SKM-1 (cell line): ENCODE measurements at regions not wholly inside any gene's neighbourhood (a gene's known extent, or its start where the extent isn't known, plus 50 kb on each side); places are given as distances from the start of the nearest gene placed in this dataset.
"Not testable (repeated sequence)": the region's sequence is repeated elsewhere in the genome, so short reads cannot be mapped to it uniquely, and the experiment has no call there.

Experiments
- DNase-seq: peaks from one replicate; lab custom pipeline; 2025; ENCODE audit not compliant: unreplicated experiment; lab: John Stamatoyannopoulos, UW

GRCh38 chr11:24217319-24217718 lies 279.5 kb upstream of the LUZP2 start:
- not testable (repeated sequence) for DNase-seq

DNA sequence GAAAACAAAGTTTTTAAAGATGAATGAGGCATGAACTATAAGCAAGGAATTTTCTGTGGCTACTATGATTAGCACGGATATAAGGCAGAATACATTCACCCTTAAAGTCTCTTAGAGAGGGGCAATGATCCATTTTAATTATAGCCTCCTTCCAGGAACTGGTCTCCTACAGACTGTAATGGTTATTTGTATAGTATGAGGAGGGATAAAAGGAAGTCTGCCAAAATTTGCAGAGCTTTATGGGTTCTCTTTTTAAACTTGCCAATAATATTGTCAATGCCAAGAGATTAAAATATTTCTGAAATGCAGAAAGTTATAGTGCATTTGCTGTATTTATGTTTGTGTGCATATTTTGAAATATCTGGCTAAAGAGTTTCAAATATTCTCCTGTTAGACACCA lies 271.4 kb upstream of the LUZP2 start:
- no peak for DNase-seq

DNA sequence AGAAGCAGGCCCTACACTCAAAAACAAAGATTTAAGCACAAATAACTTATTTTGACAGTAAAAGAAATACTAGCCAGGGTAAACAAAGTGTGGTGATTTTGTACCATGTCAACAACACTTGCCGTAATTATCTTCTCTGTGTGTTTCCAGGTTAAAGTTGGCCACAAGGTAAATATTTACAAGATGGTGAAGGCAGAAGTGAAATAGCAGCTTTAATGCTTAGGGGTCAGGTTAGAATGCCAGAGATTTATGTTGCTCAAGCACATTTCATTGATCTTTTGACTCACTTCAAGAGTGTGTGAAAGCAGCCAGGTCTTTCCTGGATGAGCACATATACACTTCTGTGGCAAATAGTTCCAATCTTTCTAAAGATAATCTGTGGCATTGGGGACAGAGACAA lies 270.2 kb upstream of the LUZP2 start:
- DNase-seq: no peak

GRCh38 chr11:24233041-24233440 lies 263.8 kb upstream of the LUZP2 start:
- no peak for DNase-seq

GRCh38 chr11:24234822-24235508 lies 261.9 kb upstream of the LUZP2 start:
- no peak for DNase-seq

DNA sequence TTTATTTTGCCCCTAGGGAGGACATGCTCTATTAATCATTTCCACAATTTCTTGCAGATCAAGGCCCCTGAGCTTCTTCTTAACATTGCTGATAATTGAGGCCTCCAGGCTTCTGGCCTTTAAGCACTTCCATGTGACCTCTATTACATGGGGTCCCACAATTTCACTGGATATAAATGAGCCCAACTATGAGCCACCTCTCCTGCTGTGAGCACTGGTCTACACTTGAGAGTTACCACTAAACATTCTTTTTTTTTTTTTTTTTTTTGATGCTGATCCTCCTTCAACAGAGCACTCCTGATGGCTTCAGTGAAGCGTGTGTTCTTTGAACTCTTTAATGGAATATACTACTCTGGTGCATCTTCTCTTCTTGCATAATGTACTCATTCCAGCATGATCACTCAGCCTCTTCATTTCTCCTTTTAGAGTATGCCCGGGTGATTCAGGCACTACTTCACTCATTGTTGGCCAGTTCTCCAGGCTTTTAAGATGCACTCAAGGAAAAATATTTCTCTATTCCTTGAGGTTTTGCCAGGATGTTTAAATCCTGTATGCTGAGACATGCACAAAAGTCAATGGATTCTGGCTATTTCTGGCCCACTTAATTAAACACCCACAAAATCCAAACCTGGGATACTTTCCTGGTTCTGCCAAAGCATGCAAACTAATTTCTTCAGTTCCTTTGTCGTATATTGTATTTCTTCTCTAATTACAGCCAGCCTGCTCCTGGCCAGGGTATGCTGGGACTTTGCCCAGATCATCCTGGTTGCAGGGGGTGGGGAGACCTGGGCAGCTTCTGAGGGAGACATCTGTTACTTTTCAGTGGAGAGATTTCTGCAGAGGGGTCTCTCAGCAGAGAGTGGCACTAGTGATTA lies 257.8 kb upstream of the LUZP2 start:
- no peak for DNase-seq

DNA sequence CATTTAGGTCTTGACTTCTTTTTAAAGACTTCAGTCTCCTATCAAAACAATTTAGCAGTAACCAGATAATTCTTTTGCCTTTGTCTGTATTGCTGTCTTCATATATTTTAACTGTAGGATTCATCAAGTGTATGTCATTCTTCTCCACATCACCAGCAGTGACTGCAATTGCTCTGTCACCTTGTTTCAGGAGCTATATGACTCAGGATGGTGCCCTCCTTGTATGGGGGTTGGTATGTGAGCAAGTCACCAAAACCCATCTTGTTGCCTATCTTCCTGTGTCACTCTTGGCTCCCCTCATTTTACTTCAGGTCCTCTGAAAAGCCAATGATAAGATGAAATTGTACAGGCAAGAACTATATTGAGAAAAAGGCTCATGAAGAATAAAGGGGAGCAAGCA lies 256.9 kb upstream of the LUZP2 start:
- no peak for DNase-seq

DNA sequence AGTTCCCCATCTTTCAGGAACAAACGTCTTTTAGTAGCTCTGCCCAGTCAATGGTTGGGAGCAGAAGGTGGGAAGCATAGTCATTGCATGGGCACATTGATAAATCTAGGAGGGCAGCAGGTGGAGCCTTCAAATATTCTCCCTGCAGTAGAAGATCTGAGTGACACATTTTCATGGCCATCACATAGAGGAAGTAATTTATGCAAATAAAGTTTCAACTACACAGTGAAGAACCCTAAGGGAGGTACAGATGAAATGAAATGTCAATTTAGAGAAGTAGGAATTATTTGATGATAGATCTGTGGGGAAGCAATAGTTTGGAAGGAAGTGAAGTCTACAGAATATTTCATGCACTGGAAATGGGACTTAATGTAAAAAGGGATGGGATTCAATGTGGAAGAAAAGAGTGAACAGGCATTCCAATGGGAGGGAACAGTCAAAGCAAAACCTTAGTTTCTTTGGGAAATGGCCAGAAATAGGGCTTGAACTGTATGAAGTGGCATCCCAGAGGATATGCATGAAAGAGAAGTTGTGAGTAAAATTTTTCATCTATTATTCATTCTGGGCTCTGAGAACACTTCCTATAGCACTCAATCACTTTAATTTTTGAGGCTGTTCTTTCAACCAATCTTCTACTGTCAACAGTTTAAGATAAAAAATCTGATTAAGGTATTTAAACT lies 256.2 kb upstream of the LUZP2 start:
- DNase-seq: no peak

DNA sequence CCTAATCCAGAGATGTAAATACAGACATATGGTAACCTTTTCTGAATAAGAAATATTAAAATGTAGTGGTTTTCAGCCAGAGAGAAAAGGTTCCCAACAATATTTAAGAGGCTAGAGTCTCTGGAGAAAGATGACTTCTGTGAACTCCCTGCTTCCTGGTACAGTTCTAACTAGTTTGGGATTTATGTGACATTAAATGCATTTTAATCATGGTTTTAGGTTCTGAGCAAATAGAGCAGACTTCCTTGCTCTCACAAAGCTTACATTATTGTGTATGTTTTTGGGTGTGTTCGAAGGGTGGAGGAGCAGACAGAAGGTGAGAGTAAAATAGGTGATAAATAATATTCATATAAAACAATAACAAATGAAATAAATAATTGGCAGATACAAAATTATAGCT lies 250.1 kb upstream of the LUZP2 start:
- no peak for DNase-seq

DNA sequence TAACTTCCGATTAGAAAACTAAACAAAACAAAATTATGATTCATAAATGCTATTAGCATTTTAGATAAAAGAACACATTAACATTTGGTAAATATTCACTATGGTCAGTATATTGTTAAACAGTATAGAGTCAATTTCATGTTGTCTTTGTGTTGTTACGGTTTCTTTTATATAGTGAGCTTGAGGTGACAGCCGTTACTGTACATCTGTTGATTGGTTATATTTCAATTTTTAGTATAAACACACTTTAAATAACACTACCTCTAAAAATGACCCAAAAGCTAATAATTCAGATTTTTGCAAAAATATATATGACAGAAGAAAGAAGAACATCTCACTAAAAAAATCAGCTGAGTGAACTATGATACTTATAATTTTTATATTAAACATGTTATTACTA lies 249.0 kb upstream of the LUZP2 start:
- no peak for DNase-seq

DNA sequence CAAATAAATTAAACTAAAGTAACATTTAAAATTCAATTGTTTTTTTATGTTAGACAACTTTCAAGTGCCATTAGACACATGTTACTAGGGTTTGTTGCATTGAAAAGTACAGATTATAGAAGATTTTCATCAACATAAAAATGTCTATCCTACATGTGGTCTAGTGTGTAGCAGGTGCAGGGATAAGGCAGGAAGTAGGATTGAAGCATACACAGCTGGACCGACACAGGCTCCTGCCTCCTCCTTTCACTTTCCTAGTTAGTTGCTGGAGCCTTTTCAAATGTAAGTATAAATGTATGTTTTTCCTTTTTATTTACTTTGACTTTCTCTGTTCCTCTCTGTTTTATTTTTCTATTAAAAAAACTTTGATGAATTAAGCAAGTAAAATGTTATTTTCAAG lies 246.9 kb upstream of the LUZP2 start:
- no peak for DNase-seq

GRCh38 chr11:24253237-24253760 lies 243.6 kb upstream of the LUZP2 start:
- DNase-seq: no peak

DNA sequence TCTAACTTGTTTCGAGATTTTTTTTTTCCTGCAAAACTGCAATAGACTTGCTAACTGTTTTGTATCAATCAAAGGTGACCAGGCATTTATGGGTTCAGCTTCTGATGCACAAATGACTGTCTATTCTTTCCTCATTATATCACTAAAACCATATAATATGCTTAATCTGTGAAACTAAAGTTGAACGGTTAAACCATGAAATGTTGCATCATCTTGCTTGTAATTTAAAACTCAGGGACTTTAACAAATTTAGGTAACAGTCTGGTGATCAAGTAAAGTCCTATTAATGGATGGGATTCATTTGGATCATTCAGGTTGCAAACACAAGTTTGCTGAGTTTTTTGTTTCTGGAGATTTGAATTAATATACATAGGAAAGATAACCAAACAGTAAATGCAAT lies 232.0 kb upstream of the LUZP2 start:
- DNase-seq: no peak

DNA sequence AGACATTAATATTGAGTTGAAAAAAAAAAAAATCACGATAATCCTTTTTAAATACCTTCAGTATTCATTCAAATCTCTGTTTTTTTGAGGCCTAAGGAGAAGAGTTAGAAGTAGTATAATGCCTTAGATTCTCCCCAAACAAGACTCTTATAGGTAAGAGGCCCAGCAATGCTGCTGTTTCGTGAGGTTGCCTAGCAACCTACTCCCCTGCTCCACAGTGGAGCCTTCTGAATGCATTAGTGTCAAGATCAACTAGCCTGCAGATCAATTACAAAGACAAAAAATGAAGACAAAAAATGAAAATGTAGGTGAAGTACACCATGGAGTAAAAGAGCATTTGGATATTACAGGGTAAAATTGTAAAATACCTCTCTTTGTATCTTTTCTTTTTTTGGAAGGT lies 229.8 kb upstream of the LUZP2 start:
- no peak for DNase-seq

DNA sequence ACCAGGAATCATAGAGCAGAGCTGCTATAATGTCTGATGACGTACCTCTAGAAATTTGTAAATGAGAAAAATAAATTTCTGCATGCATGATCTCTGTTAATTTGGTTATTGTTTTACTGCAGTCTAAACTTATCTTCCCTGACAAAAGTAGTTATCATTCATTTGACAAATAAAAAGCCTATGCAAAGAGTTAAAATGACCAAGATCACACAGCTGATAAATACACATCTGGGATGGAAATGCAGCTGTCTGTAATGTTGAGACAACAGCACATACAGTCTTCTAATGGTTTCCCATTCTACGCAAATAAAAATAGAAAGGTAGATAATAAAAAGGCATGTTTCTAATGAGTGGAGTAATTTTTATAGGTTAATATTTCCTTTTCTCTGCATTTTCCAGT lies 225.1 kb upstream of the LUZP2 start:
- no peak for DNase-seq

- not testable (repeated sequence) for DNase-seq
Observed at GRCh38 chr11:24274214-24274781, 222.6 kb upstream of the LUZP2 start.

- no peak for DNase-seq
Observed at GRCh38 chr11:24286238-24286637, 210.6 kb upstream of the LUZP2 start.

DNA sequence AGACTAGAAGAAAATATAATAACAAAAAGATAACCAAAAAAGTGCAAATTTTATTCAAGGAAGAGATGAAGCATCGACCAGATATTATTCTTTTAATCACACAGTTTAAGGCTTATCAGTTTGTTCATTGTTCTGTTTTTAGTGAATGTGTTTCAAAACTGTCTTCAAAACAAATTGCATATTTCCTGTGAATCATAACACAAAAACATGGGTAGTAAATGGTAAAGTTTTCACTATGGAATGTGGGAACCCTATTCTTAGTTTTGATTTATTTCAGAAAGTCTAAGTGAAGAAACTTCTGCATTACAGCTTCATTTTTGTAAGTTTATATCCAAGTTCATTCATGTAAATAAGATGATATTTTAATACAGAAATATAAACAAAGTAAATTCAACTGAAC lies 207.6 kb upstream of the LUZP2 start:
- DNase-seq: no peak

GRCh38 chr11:24293964-24294363 lies 202.9 kb upstream of the LUZP2 start:
- no peak for DNase-seq

DNA sequence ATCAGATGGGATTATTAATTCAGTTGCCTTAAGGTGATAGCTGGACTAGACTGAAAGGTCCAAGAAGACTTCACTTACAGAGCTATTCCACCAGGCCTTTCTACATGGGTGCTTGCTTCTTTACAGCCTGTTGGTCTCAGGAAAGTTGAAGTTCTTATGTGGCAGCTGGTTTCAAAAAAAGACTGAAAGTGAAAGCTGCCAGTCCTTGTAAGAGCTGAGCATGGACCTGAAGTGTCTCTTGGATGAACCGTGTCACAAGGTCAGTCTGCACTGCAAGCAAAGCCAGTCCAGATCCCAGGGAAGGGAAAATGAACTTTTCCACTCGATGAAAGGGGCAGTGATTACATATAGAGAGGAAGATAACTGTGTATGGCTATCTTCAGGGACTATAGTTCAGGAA lies 201.5 kb upstream of the LUZP2 start:
- no peak for DNase-seq

GRCh38 chr11:24297461-24297860 lies 199.4 kb upstream of the LUZP2 start:
- no peak for DNase-seq
